Gastroesophageal sphincter (tissue), 3 donors: ENCODE measurements at regions not wholly inside any gene's neighbourhood (a gene's known extent, or its start where the extent isn't known, plus 50 kb on each side); places are given as distances from the start of the nearest gene placed in this dataset.

ENCODE experiments used
- POLR2A ChIP-seq, 2 donors: fragments of 450-650 bp; IDR thresholded peaks; one replicate each; pipeline ENCODE4 v1.6.1; 2017; ENCODE audit warnings: antibody characterized with exemption in 2 of 2, mild to moderate bottlenecking in 2 of 2, moderate library complexity in 1 of 2
- POLR2AphosphoS5 ChIP-seq: sonication (generic); formaldehyde crosslinking; IDR thresholded peaks from one replicate; pipeline ENCODE4 v1.6.1; 2017; ENCODE audit warnings: antibody characterized with exemption
- TF ChIP-seq, protein P1 (sequence below), 4 experiments: fragments of 200-600 bp in 2 of 4; fragments of 450-650 bp in 2 of 4; sonication (generic) in 1 of 4; IDR thresholded peaks; one replicate each; pipeline ENCODE4 v1.5.1; 2017 to 2019; ENCODE audit warnings: antibody characterized with exemption in 4 of 4, mild to moderate bottlenecking in 2 of 4, moderate library complexity in 2 of 4

DNA sequence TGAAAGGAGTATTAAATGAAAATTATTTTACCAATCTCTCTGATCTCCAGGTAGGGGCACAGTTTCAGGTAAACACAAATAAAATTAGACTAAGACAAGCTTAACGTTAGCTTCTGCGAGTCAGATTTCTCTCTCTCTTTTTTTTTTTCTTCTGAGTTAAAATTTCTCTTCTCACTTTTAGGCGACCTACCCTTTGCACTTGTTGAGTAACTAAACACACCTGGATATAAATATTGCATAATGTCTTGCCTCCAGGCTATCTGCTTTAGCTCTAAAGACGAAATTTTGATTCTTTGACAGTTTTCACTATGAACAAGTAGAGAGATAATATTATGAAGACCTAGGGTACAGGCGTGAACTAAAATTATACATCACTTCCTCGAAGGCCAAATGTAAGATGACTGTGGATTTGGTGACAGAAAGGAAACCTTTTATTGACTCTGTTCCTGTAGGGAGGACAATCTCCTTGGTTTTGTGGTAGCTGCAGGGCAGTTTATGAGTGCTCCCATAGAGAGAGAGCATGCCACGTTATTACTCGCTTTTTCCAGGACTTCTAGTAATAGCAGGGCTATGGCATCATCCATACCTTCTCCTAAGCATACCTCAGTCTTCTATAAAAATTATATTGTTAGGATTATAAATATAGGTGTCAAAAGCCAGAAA is 303.8 kb upstream of the NEGR1 start:
- TF ChIP-seq, protein P1, sequence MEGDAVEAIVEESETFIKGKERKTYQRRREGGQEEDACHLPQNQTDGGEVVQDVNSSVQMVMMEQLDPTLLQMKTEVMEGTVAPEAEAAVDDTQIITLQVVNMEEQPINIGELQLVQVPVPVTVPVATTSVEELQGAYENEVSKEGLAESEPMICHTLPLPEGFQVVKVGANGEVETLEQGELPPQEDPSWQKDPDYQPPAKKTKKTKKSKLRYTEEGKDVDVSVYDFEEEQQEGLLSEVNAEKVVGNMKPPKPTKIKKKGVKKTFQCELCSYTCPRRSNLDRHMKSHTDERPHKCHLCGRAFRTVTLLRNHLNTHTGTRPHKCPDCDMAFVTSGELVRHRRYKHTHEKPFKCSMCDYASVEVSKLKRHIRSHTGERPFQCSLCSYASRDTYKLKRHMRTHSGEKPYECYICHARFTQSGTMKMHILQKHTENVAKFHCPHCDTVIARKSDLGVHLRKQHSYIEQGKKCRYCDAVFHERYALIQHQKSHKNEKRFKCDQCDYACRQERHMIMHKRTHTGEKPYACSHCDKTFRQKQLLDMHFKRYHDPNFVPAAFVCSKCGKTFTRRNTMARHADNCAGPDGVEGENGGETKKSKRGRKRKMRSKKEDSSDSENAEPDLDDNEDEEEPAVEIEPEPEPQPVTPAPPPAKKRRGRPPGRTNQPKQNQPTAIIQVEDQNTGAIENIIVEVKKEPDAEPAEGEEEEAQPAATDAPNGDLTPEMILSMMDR (IDR thresholded peaks at IDR 0.05) = no peak
- TF ChIP-seq POLR2A (IDR thresholded peaks at IDR 0.05) (no peak), POLR2AphosphoS5 (no peak)
